GM12878 (cell line): ENCODE measurements at regions not wholly inside any gene's neighbourhood (a gene's known extent, or its start where the extent isn't known, plus 50 kb on each side); places are given as distances from the start of the nearest gene placed in this dataset.

Experiments used
- ATAC-seq: fragments of 200-7000 bp; cut with Tn5 transposase; 3 replicates; pipeline ENCODE4 v1.9.1; 2020; ENCODE audit warnings: mild to moderate bottlenecking, moderate library complexity
- BruUV-seq: library from RNA; stranded (reverse); fragments of 400-500 nt; replicated peaks from 2 replicates; lab custom pipeline; 2021; lab: Mats Ljungman, UMichigan
- CTCF ChIA-PET: fragments of 300-600 bp; sonication (Branson Sonifier 250); formaldehyde crosslinking; extraction: SDS; loops from one replicate; lab custom pipeline; 2021; ENCODE audit warnings: inconsistent platforms; lab: Yijun Ruan, JAX
- POLR2A ChIA-PET: fragments of 350-600 bp; formaldehyde crosslinking; extraction: SDS; loops from one replicate; lab custom pipeline; 2021; ENCODE audit warnings: inconsistent platforms; lab: Charles Lee
- RAD21 ChIA-PET: fragments of 300-600 bp; sonication (Branson Sonifier 250); formaldehyde crosslinking; loops from one replicate; lab custom pipeline; 2023; ENCODE audit warnings: antibody characterized with exemption; ENCODE audit not compliant: unreplicated experiment; lab: Charles Lee
- SMC1A ChIA-PET: fragments of 300-600 bp; sonication (Branson Sonifier 250); formaldehyde crosslinking; loops from one replicate; lab custom pipeline; 2023; ENCODE audit not compliant: unreplicated experiment, uncharacterized antibody; lab: Charles Lee
- DNase-seq: peaks from one replicate; pipeline ENCODE4 v3.0.0-alpha.2; 2011; ENCODE audit warnings: low read depth, low spot score
- FAIRE-seq: peaks from 3 replicates; lab custom pipeline; 2011; peaks lifted over from hg19 to GRCh38; lab: Jason Lieb, UNC
- H2AFZ ChIP-seq: 2 replicates; pipeline ENCODE4 v1.6.0; 2011; ENCODE audit warnings: low read depth, low read length, control low read depth; ENCODE audit not compliant: control insufficient read depth
- H3K27ac ChIP-seq: 2 replicates; pipeline ENCODE4 v1.5.1; 2011; ENCODE audit warnings: control low read depth; ENCODE audit not compliant: control insufficient read depth, insufficient read depth
- H3K27me3 ChIP-seq, 2 experiments: replicated peaks in 1 of 2; 2 replicates each; pipeline versions ENCODE4 v1.6.0 to v1.6.1; 2011; ENCODE audit warnings: low read length in 1 of 2; ENCODE audit not compliant: control insufficient read depth in 2 of 2, insufficient read depth in 2 of 2
- H3K36me3 ChIP-seq, 2 experiments: 2 replicates each; pipeline ENCODE4 v1.5.1; 2011; ENCODE audit warnings: low read length in 1 of 2; ENCODE audit not compliant: control insufficient read depth in 2 of 2, insufficient read depth in 2 of 2
- H3K4me1 ChIP-seq: 2 replicates; pipeline ENCODE4 v1.6.1; 2011; ENCODE audit warnings: mild to moderate bottlenecking, low read length, moderate library complexity, mixed read lengths; ENCODE audit not compliant: control insufficient read depth, insufficient read depth
- H3K4me2 ChIP-seq: 2 replicates; pipeline ENCODE4 v1.6.0; 2011; ENCODE audit warnings: control low read depth; ENCODE audit not compliant: control insufficient read depth, insufficient read depth
- H3K4me3 ChIP-seq: fragments of 200-600 bp; sonication (generic); 2 replicates; pipeline ENCODE4 v1.5.1; 2016
- H3K79me2 ChIP-seq: 2 replicates; pipeline ENCODE4 v1.6.0; 2011; ENCODE audit warnings: low read length; ENCODE audit not compliant: control insufficient read depth, insufficient read depth
- H3K9ac ChIP-seq: 2 replicates; pipeline ENCODE4 v1.8.0; 2011; ENCODE audit warnings: low read length, control low read depth, mixed read lengths; ENCODE audit not compliant: control insufficient read depth, insufficient read depth
- H3K9me3 ChIP-seq: replicated peaks from 3 replicates; pipeline ENCODE4 v1.5.1; 2011; ENCODE audit warnings: mild to moderate bottlenecking, low read length; ENCODE audit not compliant: control insufficient read depth, insufficient read depth
- H4K20me1 ChIP-seq: 2 replicates; pipeline ENCODE4 v1.6.0; 2011; ENCODE audit not compliant: control insufficient read depth, insufficient read depth
- CUX1 ChIP-seq: IDR thresholded peaks from 2 replicates; pipeline ENCODE4 v1.6.1; 2012; ENCODE audit warnings: improper control_type of control experiment, low read depth, low read length; ENCODE audit not compliant: insufficient replicate concordance
- WGBS: methylation state at CpG from one replicate; pipeline ENCODE4 v1.1.6; 2016; ENCODE audit warnings: low lambda C conversion rate; ENCODE audit not compliant: insufficient replicate concordance, insufficient coverage; ENCODE audit errors: missing lambda C conversion rate; 5-methylcytosine and 5-hydroxymethylcytosine counted together
- in situ Hi-C: fragments of 300-500 bp; cut with MboI; formaldehyde crosslinking; loops from 9 replicates; pipeline ENCODE4 v1.14.3; 2018; ENCODE audit warnings: mixed read lengths
- intact Hi-C: fragments of 100-400 bp; cut with micrococcal nuclease; formaldehyde crosslinking; loops from one replicate; pipeline ENCODE4 v1.14.2; 2022; ENCODE audit not compliant: unreplicated experiment
- TF ChIP-seq, protein P1 (sequence below): fragments of 450-650 bp; IDR thresholded peaks from 2 replicates; pipeline ENCODE4 v1.6.1; 2016; ENCODE audit warnings: mild to moderate bottlenecking

- no peak for TF ChIP-seq CUX1
Observed at GRCh38 chr15:48016865-48017264, 103.9 kb upstream of the SLC24A5 start (continued).

GRCh38 chr15:48017747-48018146, 103.0 kb upstream of the SLC24A5 start:
- Histone ChIP-seq H3K79me2 (no peaks in the 10 kb centered on the region), H3K36me3 (no peaks in the 10 kb centered on the region), H3K9me3 (peaks cover 2% of the 10 kb centered on the region; the same call in 2 of the 3 replicates), H3K4me2 (no peak overlapping the region), H2AFZ (no peak overlapping the region), H3K9ac (no peak overlapping the region), H3K4me1 (peaks cover 5% of the 10 kb centered on the region), H3K27me3 (no peaks in the 10 kb centered on the region), H3K4me3 (no peak overlapping the region), H3K27ac (no peak overlapping the region), H4K20me1 (no peaks in the 10 kb centered on the region)
- FAIRE-seq (no peak), ATAC-seq (no peak), DNase-seq (no peak)
- no TSS peak for BruUV-seq
- in situ Hi-C loops (no loop called here), intact Hi-C loops (no loop called here)
- ChIA-PET RAD21 (no interaction called here), POLR2A (no interaction called here), CTCF (no interaction called here), SMC1A (no interaction called here)
- TF ChIP-seq, protein P1, sequence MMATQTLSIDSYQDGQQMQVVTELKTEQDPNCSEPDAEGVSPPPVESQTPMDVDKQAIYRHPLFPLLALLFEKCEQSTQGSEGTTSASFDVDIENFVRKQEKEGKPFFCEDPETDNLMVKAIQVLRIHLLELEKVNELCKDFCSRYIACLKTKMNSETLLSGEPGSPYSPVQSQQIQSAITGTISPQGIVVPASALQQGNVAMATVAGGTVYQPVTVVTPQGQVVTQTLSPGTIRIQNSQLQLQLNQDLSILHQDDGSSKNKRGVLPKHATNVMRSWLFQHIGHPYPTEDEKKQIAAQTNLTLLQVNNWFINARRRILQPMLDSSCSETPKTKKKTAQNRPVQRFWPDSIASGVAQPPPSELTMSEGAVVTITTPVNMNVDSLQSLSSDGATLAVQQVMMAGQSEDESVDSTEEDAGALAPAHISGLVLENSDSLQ: no peak
- 11% methylated on average over 3 of the region's 3 CpGs for WGBS
